HCT116 (cell line): ENCODE measurements at regions not wholly inside any gene's neighbourhood (a gene's known extent, or its start where the extent isn't known, plus 50 kb on each side); places are given as distances from the start of the nearest gene placed in this dataset.

Experiments
- EZH2 ChIP-seq: fragments of 200-600 bp; sonication (generic); IDR thresholded peaks from 2 replicates; pipeline ENCODE4 v1.6.1; 2017; ENCODE audit warnings: antibody characterized with exemption, mixed run types
- POLR2A ChIP-seq: IDR thresholded peaks from 2 replicates; pipeline ENCODE4 v1.7.0; 2011; ENCODE audit warnings: borderline replicate concordance; ENCODE audit not compliant: insufficient read depth, insufficient read length; ENCODE audit errors: extremely low read depth
- TCF7L2 ChIP-seq: IDR thresholded peaks from 2 replicates; pipeline ENCODE4 v1.7.0; 2011; ENCODE audit warnings: borderline replicate concordance, inconsistent platforms; ENCODE audit not compliant: insufficient read depth, insufficient read length; ENCODE audit errors: extremely low read depth
- ZNF274 ChIP-seq: fragments of 200-500 bp; sonication (Bioruptor generic); IDR thresholded peaks from 2 replicates; pipeline ENCODE4 v1.6.1; 2014; ENCODE audit warnings: mild to moderate bottlenecking, low read depth, low read length, inconsistent platforms
- TF ChIP-seq, protein P1 (sequence below): IDR thresholded peaks from 2 replicates; pipeline ENCODE4 v1.6.1; 2012; ENCODE audit warnings: low read depth
- TF ChIP-seq, protein P2 (sequence below), 3 experiments: fragments of 200-600 bp in 1 of 3; sonication (generic) in 1 of 3; IDR thresholded peaks in 2 of 3; conservative IDR thresholded peaks in 1 of 3; 2 replicates each; pipeline ENCODE4 v1.5.1; 2012 to 2017; ENCODE audit warnings: low read depth in 2 of 3, low read length in 2 of 3, antibody characterized with exemption in 1 of 3, borderline replicate concordance in 1 of 3, control low read depth in 1 of 3, mild to moderate bottlenecking in 1 of 3, mixed read lengths in 1 of 3, mixed run types in 1 of 3, moderate library complexity in 1 of 3; ENCODE audit not compliant: insufficient read depth in 1 of 3

DNA sequence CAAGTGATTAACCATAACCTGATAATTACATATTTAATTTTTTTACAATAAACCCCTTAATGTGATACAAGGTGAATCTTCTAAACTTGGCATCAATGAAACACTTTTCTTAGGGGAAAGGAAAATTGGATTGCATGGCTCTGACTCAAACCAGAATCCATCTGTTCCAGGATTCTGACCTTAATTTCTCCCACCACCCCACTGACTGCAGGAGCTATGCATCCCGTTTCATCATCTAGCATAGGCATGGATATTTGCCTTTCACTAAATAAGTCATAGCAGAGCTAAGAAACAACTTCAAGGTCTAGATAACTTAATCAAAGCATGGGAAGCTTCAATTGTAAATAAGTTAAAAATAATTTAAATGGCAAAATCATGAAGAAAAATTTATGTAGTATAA lies 156.3 kb downstream of the BTC start:
- TF ChIP-seq, protein P1, sequence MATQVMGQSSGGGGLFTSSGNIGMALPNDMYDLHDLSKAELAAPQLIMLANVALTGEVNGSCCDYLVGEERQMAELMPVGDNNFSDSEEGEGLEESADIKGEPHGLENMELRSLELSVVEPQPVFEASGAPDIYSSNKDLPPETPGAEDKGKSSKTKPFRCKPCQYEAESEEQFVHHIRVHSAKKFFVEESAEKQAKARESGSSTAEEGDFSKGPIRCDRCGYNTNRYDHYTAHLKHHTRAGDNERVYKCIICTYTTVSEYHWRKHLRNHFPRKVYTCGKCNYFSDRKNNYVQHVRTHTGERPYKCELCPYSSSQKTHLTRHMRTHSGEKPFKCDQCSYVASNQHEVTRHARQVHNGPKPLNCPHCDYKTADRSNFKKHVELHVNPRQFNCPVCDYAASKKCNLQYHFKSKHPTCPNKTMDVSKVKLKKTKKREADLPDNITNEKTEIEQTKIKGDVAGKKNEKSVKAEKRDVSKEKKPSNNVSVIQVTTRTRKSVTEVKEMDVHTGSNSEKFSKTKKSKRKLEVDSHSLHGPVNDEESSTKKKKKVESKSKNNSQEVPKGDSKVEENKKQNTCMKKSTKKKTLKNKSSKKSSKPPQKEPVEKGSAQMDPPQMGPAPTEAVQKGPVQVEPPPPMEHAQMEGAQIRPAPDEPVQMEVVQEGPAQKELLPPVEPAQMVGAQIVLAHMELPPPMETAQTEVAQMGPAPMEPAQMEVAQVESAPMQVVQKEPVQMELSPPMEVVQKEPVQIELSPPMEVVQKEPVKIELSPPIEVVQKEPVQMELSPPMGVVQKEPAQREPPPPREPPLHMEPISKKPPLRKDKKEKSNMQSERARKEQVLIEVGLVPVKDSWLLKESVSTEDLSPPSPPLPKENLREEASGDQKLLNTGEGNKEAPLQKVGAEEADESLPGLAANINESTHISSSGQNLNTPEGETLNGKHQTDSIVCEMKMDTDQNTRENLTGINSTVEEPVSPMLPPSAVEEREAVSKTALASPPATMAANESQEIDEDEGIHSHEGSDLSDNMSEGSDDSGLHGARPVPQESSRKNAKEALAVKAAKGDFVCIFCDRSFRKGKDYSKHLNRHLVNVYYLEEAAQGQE = no peak
- TF ChIP-seq, protein P2, sequence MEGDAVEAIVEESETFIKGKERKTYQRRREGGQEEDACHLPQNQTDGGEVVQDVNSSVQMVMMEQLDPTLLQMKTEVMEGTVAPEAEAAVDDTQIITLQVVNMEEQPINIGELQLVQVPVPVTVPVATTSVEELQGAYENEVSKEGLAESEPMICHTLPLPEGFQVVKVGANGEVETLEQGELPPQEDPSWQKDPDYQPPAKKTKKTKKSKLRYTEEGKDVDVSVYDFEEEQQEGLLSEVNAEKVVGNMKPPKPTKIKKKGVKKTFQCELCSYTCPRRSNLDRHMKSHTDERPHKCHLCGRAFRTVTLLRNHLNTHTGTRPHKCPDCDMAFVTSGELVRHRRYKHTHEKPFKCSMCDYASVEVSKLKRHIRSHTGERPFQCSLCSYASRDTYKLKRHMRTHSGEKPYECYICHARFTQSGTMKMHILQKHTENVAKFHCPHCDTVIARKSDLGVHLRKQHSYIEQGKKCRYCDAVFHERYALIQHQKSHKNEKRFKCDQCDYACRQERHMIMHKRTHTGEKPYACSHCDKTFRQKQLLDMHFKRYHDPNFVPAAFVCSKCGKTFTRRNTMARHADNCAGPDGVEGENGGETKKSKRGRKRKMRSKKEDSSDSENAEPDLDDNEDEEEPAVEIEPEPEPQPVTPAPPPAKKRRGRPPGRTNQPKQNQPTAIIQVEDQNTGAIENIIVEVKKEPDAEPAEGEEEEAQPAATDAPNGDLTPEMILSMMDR (IDR thresholded peaks at IDR 0.05 in 2 of 3, conservative IDR thresholded peaks at IDR 0.05 in 1 of 3; ENCODE audit: borderline replicate concordance in 1 of 3, insufficient read depth in 1 of 3, low read depth in 2 of 3, low read length in 2 of 3) = no peak
- TF ChIP-seq POLR2A = no peak
- TF ChIP-seq ZNF274 = no peak
- TF ChIP-seq EZH2 = no peak
- TF ChIP-seq TCF7L2 = no peak
